Astrocyte (in vitro differentiated cells and primary cell): ENCODE measurements at regions not wholly inside any gene's neighbourhood (a gene's known extent, or its start where the extent isn't known, plus 50 kb on each side); places are given as distances from the start of the nearest gene placed in this dataset.

Source experiments
- CTCF ChIP-seq: IDR thresholded peaks from 2 replicates; pipeline ENCODE4 v1.5.1; 2011; ENCODE audit warnings: low read depth, mild to moderate bottlenecking, inconsistent platforms, low read length, moderate library complexity; ENCODE audit not compliant: insufficient read depth
- EZH2 ChIP-seq: IDR thresholded peaks from 2 replicates; pipeline ENCODE4 v1.6.1; 2012; ENCODE audit warnings: mild to moderate bottlenecking, low read length, inconsistent platforms; ENCODE audit not compliant: insufficient read depth

- TF ChIP-seq EZH2 (no peak), CTCF (no peak)
Measured at GRCh38 chr9:82126256-82126655, 137.7 kb downstream of the SPATA31D1 start.
